ENCODE measurements at regions not wholly inside any gene's neighbourhood (a gene's known extent, or its start where the extent isn't known, plus 50 kb on each side); places are given as distances from the start of the nearest gene placed in this dataset.
"Not testable (repeated sequence)": the region's sequence is repeated elsewhere in the genome, so short reads cannot be mapped to it uniquely, and the experiment has no call there.

DNA sequence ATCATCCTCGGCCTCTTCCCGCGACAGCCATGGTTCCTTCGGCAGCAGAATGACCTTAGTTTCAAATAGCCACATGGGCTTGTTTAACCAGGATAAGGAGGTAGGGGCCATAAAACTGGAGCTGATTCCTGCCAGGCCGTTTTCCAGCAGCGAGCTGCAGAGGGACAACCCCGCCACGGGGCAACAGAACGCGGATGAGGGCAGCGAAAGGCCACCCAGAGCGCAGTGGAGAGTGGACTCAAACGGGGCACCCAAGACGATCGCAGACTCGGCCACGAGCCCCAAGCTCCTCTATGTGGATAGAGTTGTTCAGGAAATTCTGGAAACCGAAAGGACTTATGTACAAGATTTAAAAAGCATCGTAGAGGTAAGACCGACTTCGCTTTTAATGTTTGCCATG is 131.8 kb upstream of the MTHFD1L start:
- DNase-seq (ENCODE audit: low read depth in 1 of 2, low spot score in 1 of 2) = no peak

DNA sequence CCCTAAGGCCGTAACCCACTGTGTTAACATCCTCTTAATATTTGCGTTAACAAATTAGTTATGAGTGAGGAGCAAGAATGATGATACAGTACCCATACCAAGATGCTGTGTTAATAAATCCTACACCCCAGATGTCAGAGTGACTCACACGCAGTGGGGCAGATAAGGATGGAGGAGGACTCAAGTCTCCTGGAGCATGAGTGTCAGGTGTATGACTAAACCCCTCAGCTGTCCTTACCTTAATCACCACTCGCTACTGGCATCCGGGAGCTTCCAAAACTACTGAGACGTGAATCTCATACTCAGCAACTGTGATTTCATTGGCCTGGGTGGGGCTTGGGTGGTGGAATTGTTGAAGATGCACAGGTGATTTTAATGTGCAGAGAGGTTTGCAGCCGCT is 131.3 kb upstream of the MTHFD1L start:
- DNase-seq (ENCODE audit: low read depth in 1 of 2, low spot score in 1 of 2) = no peak

DNA sequence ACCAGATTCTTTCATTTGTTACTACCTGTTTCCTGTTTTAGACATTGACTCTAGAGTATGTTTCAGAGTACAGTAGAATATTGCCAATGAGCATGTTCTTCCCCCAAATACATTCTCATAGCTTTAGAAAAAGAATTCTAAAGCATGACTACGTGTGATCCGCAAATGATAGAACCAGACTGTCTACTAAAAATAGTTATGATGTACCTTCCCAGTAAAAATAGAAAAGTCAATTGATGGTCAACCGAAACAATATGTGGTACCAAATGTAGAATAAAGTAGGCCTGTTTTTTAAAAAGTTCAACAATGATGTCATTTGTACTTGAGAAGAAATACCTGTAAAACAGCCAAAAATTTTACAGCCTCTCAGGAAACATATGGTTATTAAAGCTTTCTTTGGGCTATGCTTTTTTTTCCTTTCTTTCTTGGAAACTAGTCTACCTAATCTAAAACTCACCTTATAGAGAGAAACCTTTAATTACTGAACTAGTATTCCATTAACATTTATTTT is 130.1 kb upstream of the MTHFD1L start:
- no peak for DNase-seq (ENCODE audit: low read depth in 1 of 2, low spot score in 1 of 2)

DNA sequence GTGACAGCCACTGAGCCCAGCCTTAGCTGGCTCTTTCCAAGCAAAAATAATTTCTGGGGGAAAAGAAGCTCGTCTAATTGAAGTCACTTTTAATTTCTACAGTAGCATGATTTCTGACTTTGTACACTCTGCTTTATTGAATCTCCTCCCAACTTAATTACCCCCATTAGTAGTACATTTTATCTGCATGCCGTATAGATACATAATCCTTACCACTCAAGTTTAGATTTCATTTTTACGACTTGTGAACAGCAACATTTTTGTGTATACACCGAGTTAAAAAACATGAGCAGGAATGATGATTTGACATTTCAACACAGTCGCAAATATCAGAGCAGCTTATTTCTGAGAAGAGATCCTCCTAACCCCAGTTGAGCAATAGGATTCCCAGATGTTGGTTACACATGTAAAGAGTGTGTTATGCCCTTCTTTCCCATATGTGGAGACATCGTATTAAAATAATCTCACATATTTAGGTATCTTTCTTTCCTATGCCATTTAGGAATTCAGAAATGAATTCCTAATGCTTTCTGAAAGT is 127.3 kb upstream of the MTHFD1L start:
- DNase-seq (ENCODE audit: low read depth in 1 of 2, low spot score in 1 of 2) = no peak

DNA sequence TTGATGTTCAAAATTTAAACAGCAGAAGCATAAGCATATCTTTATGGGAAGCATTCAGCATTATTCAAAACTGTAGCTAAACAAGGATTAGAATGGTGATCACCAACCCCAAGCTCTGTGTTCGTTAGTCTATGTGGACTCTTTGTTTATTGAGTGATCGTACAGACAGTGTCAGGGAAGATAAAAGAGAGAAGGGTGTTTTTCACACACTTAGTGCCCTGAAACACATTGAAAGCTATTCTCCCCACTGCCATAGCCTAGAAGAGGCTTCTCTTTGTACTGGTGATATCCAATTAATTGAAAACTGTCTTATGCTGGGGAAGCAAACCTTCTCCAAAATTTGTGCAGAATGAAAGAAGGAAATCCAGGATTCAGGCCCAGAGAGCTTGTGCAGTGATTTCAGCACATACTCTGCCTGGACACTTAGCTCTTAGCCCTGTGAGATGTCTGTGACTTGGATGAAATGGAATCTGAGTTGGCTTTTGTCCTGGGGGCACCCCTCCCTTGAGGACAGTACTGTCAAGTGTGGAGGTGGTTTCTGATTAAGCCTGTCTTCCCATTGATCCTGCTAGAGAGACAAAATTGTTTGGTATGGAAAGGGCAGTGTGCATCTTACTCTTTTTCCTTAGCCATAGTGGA is 125.7 kb upstream of the MTHFD1L start:
- DNase-seq (ENCODE audit: low read depth in 1 of 2, low spot score in 1 of 2) = no peak

DNA sequence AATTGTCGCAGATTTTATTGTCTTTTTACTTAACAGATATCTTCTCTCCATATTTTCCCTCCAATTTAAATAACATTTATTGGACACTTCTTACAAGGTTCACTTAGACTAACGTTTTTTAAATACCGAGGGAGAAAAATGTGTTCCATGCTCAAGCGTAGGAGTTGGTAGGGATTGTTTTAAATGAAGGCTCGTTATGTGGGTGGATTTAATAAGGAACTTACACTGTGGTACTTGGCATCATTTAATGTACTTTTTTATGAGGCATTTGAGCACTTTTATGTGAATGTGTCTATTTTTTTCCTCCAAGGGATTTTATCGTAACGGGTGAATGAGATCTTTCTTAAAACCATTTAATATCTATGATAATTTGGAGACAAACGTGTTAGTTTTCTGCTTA is 125.0 kb upstream of the MTHFD1L start:
- no peak for DNase-seq (ENCODE audit: low read depth in 1 of 2, low spot score in 1 of 2)

DNA sequence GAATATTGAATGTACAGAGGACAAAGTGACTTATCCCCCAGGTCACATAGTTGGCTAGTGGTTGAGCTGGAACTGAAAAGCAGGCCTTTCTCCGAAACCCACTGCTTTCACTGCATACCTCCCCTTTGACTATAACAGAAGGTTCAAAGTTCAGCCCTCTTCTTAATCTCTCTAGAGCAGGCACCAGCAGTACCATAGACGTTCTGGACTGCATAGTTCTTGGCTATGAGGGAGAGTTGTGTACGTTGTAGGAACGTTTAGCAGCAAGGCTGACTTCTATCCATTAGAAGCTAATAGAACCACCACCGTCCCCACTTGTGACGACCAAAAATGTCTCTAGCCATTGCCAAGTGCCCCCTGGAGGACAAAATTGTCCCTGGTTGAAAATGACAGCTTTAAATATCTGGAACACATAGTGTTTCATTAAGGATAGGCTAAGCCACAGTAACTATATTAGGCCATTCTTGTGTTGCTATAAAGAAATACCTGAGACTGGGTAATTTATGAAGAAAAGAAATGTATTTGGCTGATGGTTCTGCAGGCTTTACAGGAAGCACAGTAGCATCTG is 123.8 kb upstream of the MTHFD1L start:
- DNase-seq (ENCODE audit: low read depth in 1 of 2, low spot score in 1 of 2) = no peak

DNA sequence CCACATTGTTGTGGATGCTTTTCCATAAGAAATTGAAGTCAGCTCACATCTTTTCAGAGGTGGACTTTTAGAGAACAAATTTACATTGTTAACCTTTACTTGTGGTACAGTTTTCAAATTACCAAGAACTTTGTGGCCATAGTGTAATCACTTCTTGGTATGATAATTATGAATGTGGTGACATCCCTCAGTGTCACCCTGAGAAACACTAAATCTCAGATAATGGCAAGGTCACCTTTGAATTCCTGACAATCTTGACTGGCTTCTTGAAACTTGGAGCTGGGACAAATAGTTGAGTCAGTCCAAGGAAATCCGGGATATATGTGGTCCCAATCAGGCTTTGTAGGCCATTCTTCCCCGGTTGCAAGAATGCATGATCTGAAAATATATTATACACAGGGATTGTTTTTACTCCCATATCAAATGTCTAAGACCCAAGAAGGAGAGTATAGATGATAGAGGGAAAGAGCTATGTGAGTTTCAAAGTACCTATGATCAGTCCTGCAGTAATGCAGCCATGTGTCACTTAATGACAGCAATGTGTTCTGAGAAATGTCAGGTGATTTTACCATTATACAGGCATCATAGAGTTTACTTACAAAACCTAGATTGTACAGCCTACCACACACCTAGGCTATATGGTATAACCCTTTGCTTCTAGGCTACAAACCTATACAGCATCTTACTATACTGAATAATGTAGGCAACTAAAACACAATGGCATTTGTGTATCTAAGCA is 120.8 kb upstream of the MTHFD1L start:
- no peak for DNase-seq (ENCODE audit: low read depth in 1 of 2, low spot score in 1 of 2)

DNA sequence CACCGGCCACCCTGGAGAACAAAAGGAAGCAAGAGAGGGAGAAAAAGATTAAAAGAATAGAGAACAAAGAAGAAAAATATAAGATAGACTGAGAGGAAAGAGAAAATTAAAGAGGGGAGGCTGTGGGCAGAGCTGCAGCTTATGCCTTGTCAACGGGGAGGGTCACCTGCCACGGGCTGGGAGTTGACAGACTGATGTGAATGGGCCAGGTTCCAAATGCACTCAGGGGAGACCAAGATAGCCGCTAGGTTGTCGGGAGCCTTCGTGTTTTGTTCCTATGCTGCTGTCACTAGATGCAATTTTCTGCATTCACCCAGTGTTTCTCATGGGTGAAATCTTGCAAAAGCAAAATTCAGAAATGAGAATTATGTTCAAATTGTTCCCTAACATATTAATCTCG is 119.6 kb upstream of the MTHFD1L start:
- no peak for DNase-seq (ENCODE audit: low read depth in 1 of 2, low spot score in 1 of 2)

DNA sequence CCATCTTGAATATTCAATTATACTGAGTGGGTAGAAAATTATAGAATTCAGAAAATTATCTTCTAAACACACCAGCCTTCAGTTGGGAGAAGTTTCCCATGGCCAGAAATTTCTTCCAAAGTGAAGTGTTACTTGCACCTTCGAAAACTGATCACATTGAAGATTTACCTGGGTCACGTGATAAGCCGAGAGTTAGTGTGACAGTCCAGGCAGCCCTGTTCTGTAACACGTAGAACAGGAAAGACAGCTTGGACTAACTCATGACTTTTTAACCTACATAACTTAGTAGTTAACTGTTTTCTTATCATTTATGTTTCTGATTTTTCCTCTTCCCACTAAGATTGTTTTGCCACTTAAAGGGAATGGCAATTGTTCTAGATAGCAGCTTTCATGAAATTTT is 118.3 kb upstream of the MTHFD1L start:
- no peak for DNase-seq (ENCODE audit: low read depth in 1 of 2, low spot score in 1 of 2)

DNA sequence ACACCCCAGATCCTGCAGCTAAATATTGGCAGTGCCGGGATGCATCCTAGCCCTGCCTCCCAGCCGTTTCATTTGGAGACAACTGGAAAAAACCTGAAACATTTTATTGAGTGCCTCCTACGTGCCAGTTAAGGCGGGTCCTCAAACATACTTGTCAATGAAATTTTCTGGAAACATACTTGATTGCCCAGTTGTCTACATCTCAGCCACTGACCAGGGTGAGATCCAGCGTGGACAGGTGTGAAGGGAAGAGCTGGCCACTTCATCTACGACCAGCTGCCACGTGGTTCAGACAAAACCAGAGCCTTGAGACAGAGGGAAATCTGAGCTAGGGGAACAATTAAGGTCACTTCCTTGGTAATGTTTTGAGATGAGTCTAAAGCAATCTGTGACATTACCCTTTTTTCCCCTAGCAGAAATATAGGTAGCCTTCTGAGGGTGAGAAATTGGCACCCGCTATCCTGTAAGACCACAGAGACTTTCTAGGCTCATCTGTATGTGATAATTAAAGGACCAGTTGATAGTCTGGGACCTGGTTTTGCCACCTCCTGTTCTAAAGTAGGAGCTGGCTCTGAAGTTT is 116.3 kb upstream of the MTHFD1L start:
- no peak for DNase-seq (ENCODE audit: low read depth in 1 of 2, low spot score in 1 of 2)

DNA sequence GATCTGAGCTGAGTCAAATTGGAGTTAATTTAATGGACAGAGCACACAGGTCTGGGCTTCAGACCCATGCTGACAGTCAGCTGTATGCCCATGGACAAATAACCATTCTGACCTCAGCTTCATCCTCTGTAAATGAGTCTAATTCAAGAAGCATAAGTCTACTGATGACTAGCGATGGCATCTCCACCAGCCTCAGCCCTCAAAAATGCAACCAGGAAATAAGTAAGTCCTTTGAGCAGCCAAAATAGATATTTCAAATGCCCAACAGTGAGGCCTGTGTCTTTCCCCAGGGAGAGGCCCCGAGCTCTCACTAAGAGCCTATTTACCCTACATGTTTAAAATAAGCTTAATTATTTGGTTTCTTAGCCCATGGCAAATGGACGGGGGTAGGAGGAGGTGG is 114.2 kb upstream of the MTHFD1L start:
- DNase-seq (ENCODE audit: low read depth in 1 of 2, low spot score in 1 of 2) = no peak

DNA sequence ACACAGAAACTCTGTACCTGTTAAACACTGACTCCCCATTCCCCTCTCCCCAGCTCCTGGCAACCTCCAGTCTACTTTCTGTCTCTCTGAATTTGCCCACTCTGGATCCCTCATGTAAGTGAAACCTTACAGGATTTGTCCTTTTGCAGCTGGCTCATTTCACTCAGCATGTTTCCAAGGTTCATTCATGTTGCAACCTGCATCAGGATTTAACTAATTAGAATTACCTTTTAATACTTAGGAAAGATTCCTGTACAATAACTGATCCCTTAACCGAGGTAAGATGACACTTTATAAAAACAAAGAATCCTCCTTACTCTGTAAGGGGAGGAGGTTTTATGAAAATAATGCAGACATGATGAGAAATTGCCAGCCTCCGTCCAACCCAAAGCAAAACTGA is 113.1 kb upstream of the MTHFD1L start:
- no peak for DNase-seq (ENCODE audit: low read depth in 1 of 2, low spot score in 1 of 2)

DNA sequence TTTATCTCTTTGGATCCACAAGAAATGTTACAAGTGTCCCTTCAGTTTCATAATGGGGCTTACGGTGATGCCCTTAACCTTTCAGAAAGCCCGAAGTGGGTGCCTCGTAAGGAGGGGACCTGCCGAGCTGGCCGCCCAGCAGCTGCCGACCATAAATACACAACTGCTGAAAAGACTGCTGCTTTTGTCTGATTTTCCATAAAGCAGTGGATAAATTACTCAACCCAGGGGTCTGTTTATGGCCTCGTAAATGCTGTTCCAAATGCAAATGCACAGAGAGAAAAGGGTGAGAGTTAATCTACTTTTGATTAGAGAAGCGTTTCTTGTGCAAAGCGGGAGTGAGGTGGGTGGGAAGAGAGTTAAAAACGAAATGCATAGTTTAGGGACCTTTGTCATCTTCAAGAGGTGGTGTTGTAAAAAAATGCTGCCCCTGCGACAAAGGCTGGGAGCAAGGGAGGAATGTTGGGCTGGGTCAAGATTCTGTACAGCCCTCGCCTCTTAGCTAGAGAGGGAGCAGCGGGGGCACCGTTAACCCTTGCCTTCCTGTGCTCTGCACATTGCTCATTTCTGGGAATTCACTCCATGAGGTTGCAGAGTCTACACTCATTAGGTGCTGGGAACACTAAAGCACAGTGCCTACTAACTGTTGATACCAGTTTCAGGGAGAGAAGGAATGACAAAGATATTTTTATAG is 112.0 kb upstream of the MTHFD1L start:
- DNase-seq (ENCODE audit: low read depth in 1 of 2, low spot score in 1 of 2) = no peak

DNA sequence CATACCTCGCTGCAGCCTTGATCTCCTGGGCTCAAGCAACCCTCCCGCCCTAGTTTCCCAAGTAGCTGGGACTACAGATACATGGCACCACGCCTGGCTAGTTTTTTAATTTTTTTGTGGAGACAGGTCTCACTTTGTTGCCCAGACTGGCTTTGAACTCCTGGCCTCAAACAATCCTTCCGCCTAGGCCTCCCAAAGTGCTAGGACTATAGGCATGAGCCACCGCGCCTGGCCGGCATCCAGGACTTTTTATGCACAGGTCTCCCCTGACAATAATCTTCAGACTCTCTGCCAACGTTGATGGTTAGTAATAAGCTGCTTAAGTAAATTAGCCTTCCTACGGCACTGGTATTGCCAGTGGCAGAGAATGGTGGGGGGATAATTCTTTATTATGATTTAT is 110.5 kb upstream of the MTHFD1L start:
- no peak for DNase-seq (ENCODE audit: low read depth in 1 of 2, low spot score in 1 of 2)

DNA sequence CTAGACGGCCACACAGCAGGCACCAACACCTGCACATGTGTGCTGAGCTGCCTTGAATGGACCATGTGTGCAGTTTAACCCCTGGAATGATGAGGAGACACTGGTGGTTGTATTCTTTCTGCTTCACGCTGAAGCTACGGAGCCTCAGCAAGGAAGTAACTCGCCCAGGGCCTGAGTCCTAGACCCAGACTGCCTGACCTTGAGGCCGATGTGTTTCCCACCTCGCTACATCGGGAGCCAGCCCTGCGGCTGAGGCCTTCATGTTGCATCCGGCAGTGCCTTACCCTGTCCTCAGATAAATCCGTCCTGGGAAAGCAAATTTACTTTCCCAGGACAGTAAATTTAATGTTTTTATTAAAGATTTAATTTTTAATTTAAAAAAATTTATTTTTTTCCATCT is 110.0 kb upstream of the MTHFD1L start:
- no peak for DNase-seq (ENCODE audit: low read depth in 1 of 2, low spot score in 1 of 2)

DNA sequence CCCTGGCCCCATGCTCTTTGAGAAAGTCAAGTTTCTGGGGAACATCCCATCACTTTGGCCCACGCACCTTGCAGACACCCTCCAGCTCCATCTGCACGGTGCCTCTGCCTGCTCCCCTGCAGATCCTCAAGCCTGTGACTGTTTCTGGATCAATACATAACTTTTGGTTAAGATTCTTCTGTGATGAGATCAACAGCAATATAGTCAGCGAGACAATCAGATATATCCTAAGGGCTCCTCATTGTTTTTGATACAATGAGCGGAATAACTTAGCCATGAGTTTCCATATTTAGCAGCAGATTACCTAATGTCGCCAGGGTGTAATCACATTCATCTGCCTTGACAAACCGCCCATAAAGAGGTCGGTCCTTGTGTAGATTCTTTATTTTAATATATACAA is 109.3 kb upstream of the MTHFD1L start:
- DNase-seq (ENCODE audit: low read depth in 1 of 2, low spot score in 1 of 2) = no peak

DNA sequence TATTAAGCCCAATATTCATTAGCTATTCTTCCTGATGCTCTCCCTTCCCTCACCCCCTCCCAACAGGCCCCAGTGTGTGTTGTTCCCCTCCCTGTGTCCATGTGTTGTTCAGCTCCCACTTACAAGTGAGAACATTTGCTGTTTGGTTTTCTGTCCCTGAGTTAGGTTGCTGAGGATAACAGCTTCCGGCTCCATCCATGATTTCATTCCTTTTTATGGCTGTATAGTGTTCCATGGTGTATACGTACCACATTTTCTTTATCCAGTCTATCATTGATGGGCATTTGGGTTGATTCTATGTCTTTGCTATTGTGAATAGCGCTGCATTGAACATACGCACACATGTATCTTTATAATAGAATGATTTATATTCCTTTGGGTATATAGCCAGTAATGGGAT is 107.7 kb upstream of the MTHFD1L start:
- not testable (repeated sequence) for DNase-seq (ENCODE audit: low read depth in 1 of 2, low spot score in 1 of 2)

DNA sequence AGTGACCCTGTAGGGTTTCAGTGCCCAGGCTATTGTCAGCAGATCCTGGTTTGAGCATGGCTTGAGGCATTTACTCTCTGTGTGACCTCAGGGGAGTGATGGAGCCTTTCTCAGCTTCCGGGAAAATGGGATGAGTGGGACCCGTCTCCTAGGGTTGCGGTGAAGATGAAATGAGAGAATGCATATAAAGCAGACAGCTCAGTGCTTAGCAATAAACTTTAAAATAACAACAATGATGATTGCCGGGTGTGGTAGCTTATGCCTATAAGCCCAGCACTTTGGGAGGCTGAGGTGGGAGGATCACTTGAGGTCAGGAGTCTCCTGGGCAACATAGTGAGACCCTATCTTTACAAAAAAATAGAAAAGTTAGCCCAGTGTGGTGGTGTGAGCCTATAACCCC is 106.0 kb upstream of the MTHFD1L start:
- no peak for DNase-seq (ENCODE audit: low read depth in 1 of 2, low spot score in 1 of 2)

DNA sequence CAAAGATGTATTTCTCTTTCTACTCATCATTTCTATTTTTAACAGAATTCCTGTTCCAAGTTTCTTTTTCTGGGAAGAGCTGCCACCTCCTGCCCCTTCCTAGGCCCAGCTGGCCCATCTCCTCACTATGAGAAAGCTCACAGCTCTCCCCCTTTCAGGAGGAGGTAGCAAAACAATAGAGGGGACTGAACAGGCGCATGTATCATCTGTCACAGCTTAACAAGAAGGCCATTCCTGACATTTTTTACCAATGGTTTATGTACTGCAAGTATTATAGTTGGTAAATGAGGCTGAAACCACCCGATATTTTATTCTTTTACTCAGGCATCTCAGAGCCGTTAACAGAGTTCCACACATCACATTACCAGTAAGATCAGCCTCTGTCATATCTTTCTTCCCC is 103.7 kb upstream of the MTHFD1L start:
- DNase-seq (ENCODE audit: low read depth in 1 of 2, low spot score in 1 of 2) = no peak

DNA sequence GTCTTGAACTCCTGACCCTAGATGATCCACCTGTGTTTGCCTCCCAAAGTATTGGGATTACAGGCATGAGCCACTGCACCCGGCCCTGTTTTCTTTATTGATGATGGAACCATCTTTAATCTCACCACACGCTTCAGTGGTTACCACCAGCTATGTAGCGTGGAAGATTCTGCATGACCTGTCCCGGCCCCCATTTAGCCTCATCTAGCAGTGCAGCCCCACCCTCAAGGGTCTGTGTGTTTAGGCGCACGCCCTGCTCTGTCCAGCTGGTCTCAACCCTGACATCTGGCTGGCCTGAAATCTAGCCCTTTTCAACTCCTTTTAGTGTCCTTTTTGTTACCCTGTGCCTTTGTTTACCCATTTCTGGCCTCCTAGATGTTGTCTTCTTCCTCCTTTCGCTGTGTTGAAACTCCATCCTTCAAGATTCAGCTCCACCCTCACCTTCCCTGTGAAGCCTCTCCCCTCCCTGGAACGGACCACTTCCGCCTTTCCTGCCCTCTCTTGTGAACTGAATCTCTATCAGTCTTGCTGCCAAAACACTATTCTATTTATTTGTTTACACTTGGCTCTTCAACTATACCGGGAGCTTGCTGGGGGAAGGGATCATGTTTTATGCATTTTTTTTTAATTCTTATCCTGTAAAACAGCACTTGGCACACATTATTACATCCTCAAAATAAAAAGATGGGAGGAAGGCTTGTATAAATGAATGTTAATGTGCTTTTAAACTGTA is 101.0 kb upstream of the MTHFD1L start:
- no peak for DNase-seq (ENCODE audit: low read depth in 1 of 2, low spot score in 1 of 2)
